ENCODE measurements at regions not wholly inside any gene's neighbourhood (a gene's known extent, or its start where the extent isn't known, plus 50 kb on each side); places are given as distances from the start of the nearest gene placed in this dataset.

DNA sequence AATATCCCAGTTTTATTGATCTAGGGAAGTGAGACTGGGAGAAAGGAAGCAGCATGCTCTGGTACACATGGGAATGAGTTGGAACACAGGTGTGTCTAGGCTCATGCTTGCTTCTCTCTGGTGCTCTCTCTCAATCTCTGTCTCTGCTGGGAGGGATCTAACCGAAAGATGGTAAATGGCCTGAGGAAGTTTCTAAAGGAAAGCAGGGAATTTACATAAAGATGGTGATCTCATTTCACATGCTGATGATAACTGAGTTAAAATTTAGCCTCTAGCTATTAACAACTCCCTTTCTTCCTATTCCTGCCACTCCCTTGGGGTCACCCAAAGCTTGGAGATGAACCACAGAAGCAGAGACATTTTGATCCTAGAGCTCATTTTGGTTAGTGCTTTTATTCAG lies 436.2 kb downstream of the SH3GL2 start:
- H3K14ac ChIP-seq (replicated peaks; ENCODE audit: low read depth, low read length) = no peak overlapping the region
- H3K4me3 ChIP-seq (ENCODE audit: insufficient read depth, low read depth, low read length) = no peak overlapping the region
- H2AK5ac ChIP-seq (ENCODE audit: low read depth, low read length) = no peak overlapping the region
- no peaks in the 10 kb centered on the region for H3K9me1 ChIP-seq (ENCODE audit: insufficient read depth, low read length)
- no peak overlapping the region for H2BK20ac ChIP-seq (ENCODE audit: low read depth, low read length)
- no peaks in the 10 kb centered on the region for H3K9me3 ChIP-seq (ENCODE audit: control insufficient read depth, insufficient read depth, low read length)
- no CpG with 5 or more reads among the region's 1 CpG for WGBS, 2 experiments (ENCODE audit: extremely low coverage in 2 of 2, insufficient read length in 1 of 2)
- no peaks in the 10 kb centered on the region for H3K27me3 ChIP-seq (ENCODE audit: control insufficient read depth, insufficient read depth, low read length)
- dilution Hi-C loops (cut with HindIII; ENCODE audit: low sequenced_read_pairs, unreplicated experiment) = no loop called here
- no peak overlapping the region for H2AFZ ChIP-seq (replicated peaks; ENCODE audit: low read length, poor library complexity)
- no TSS peak for BruUV-seq (replicated peaks)
- no peak overlapping the region for H3K4ac ChIP-seq (ENCODE audit: low read depth, low read length)
- no peak for ATAC-seq (ENCODE audit: low read depth)
- no peak overlapping the region for H4K91ac ChIP-seq (ENCODE audit: insufficient read depth, low read depth, low read length)
- no peaks in the 10 kb centered on the region for H3K4me1 ChIP-seq (ENCODE audit: control insufficient read depth, insufficient read depth, low read length)
- no peaks in the 10 kb centered on the region for H3K79me1 ChIP-seq (ENCODE audit: low read depth in 1 of 2, low read length in 2 of 2)
- H4K8ac ChIP-seq (ENCODE audit: low read depth in 2 of 2, low read length in 2 of 2) = no peak overlapping the region
- H3K9ac ChIP-seq (ENCODE audit: low read depth, low read length) = no peak overlapping the region
- H4K20me1 ChIP-seq (ENCODE audit: insufficient read depth, low read length) = no peaks in the 10 kb centered on the region
- intact Hi-C loops (cut with micrococcal nuclease) = no loop called here
- H2BK120ac ChIP-seq (ENCODE audit: low read depth, low read length) = no peak overlapping the region
- H3K27ac ChIP-seq (ENCODE audit: insufficient read depth, low read length) = no peak overlapping the region
- POLR2A ChIA-PET (ENCODE audit: unreplicated experiment) = no interaction called here
- no peak for TF ChIP-seq NFE2L2 (IDR thresholded peaks at IDR 0.05; ENCODE audit: low read depth, low read length)
- no peak for TF ChIP-seq RFX5 (IDR thresholded peaks at IDR 0.05; ENCODE audit: low read depth, low read length)
- no peak for TF ChIP-seq BHLHE40 (IDR thresholded peaks at IDR 0.05; ENCODE audit: low read depth, low read length)
- TF ChIP-seq RAD21 (IDR thresholded peaks at IDR 0.05; ENCODE audit: low read length) = no peak
- TF ChIP-seq MXI1 (IDR thresholded peaks at IDR 0.05; ENCODE audit: borderline replicate concordance, low read depth, low read length) = no peak
- TF ChIP-seq RCOR1 (IDR thresholded peaks at IDR 0.05; ENCODE audit: insufficient replicate concordance, low read length) = no peak
- no peak for TF ChIP-seq POLR2A (IDR thresholded peaks at IDR 0.05; ENCODE audit: low read depth, low read length)
- no peak for TF ChIP-seq CEBPB (IDR thresholded peaks at IDR 0.05; ENCODE audit: low read depth, low read length)
- no peak for TF ChIP-seq MAFK (IDR thresholded peaks at IDR 0.05; ENCODE audit: low read depth, low read length)
- TF ChIP-seq, protein P1, sequence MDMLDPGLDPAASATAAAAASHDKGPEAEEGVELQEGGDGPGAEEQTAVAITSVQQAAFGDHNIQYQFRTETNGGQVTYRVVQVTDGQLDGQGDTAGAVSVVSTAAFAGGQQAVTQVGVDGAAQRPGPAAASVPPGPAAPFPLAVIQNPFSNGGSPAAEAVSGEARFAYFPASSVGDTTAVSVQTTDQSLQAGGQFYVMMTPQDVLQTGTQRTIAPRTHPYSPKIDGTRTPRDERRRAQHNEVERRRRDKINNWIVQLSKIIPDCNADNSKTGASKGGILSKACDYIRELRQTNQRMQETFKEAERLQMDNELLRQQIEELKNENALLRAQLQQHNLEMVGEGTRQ (IDR thresholded peaks at IDR 0.05; ENCODE audit: low read depth, low read length) = no peak
- no peak for TF ChIP-seq MAZ (IDR thresholded peaks at IDR 0.05; ENCODE audit: borderline replicate concordance, low read depth, low read length)
- TF ChIP-seq, protein P2, sequence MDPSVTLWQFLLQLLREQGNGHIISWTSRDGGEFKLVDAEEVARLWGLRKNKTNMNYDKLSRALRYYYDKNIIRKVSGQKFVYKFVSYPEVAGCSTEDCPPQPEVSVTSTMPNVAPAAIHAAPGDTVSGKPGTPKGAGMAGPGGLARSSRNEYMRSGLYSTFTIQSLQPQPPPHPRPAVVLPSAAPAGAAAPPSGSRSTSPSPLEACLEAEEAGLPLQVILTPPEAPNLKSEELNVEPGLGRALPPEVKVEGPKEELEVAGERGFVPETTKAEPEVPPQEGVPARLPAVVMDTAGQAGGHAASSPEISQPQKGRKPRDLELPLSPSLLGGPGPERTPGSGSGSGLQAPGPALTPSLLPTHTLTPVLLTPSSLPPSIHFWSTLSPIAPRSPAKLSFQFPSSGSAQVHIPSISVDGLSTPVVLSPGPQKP (IDR thresholded peaks at IDR 0.05; ENCODE audit: borderline replicate concordance, low read depth, low read length) = no peak
- TF ChIP-seq, protein P3, sequence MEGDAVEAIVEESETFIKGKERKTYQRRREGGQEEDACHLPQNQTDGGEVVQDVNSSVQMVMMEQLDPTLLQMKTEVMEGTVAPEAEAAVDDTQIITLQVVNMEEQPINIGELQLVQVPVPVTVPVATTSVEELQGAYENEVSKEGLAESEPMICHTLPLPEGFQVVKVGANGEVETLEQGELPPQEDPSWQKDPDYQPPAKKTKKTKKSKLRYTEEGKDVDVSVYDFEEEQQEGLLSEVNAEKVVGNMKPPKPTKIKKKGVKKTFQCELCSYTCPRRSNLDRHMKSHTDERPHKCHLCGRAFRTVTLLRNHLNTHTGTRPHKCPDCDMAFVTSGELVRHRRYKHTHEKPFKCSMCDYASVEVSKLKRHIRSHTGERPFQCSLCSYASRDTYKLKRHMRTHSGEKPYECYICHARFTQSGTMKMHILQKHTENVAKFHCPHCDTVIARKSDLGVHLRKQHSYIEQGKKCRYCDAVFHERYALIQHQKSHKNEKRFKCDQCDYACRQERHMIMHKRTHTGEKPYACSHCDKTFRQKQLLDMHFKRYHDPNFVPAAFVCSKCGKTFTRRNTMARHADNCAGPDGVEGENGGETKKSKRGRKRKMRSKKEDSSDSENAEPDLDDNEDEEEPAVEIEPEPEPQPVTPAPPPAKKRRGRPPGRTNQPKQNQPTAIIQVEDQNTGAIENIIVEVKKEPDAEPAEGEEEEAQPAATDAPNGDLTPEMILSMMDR (conservative IDR thresholded peaks at IDR 0.05; ENCODE audit: low read depth, low read length) = no peak
- no peak for TF ChIP-seq FOS (IDR thresholded peaks at IDR 0.05; ENCODE audit: low read depth, low read length)
- no peak for TF ChIP-seq CHD1 (IDR thresholded peaks at IDR 0.05; ENCODE audit: low read depth, low read length)
- no peak for TF ChIP-seq SMC3 (IDR thresholded peaks at IDR 0.05; ENCODE audit: low read depth, low read length)
- in situ Hi-C loops (cut with MboI; ENCODE audit: low sequenced_read_pairs) = no loop called here
- no peak overlapping the region for H3K56ac ChIP-seq (ENCODE audit: extremely low read depth, insufficient read depth, low read length)
- no peak for DNase-seq
- no peaks in the 10 kb centered on the region for H3K36me3 ChIP-seq (ENCODE audit: control insufficient read depth, insufficient read depth, low read length)
- no peak overlapping the region for H4K5ac ChIP-seq (ENCODE audit: low read depth, low read length)
- CTCF ChIA-PET = no interaction called here
- no peak overlapping the region for H3K4me2 ChIP-seq (ENCODE audit: low read depth, low read length)
- no peak overlapping the region for H2BK15ac ChIP-seq (ENCODE audit: low read depth, low read length)
- H2BK5ac ChIP-seq (ENCODE audit: low read depth, low read length, poor library complexity, severe bottlenecking) = no peak overlapping the region
- no peak overlapping the region for H3K18ac ChIP-seq (ENCODE audit: low read depth, low read length)
- no peak overlapping the region for H3K23ac ChIP-seq (ENCODE audit: low read depth, low read length)
- H2AK9ac ChIP-seq (replicated peaks; ENCODE audit: low read depth, low read length, poor library complexity) = no peak overlapping the region
